NCI-H187 treated with DMSO at 0.1 percent for 48 hours (cell line): ENCODE measurements at regions not wholly inside any gene's neighbourhood (a gene's known extent, or its start where the extent isn't known, plus 50 kb on each side); places are given as distances from the start of the nearest gene placed in this dataset.
A peak's percentile ranks its signal among the peaks of the same experiment; 100 is the strongest.

Experiments
- DNase-seq: peaks from one replicate; lab custom pipeline; 2025; lab: John Stamatoyannopoulos, UW

- peak; percentile 11 for DNase-seq
These were observed 546.6 kb downstream of the CD83 start for GRCh38 chr6:14664112-14664601.

DNA sequence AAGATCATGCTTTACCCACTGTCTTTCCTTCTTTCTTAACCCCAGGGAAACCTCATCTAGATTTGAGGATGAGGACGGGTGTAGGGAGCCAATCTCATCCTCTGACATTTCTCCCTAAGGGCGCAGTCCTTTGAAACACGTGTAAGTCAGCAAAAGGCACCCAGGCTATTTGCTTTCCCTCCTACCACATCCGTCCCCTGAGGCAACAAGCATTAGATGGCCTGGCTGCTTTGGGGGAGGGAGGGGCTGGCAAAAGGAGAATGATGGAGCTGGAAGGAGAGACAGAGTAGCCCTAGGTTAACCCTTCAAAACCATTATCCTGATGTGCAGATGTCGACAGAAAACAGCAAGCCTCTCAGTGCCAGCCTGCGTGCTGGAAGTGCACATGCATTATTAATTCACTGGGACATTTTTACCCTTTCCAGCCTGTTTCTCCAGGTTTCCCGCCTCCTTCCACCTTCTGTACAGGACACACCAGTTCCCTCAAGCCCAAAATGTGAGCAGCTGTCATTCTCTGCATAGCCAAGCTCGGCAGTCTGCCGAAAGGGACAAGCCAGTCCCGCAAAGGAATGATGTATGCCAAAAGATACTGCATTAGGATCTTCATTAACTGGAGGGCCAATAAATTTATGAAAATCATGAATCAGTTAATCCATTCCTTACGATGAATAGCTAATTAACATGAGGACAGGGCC, 547.2 kb downstream of the CD83 start:
- DNase-seq: no peak

DNA sequence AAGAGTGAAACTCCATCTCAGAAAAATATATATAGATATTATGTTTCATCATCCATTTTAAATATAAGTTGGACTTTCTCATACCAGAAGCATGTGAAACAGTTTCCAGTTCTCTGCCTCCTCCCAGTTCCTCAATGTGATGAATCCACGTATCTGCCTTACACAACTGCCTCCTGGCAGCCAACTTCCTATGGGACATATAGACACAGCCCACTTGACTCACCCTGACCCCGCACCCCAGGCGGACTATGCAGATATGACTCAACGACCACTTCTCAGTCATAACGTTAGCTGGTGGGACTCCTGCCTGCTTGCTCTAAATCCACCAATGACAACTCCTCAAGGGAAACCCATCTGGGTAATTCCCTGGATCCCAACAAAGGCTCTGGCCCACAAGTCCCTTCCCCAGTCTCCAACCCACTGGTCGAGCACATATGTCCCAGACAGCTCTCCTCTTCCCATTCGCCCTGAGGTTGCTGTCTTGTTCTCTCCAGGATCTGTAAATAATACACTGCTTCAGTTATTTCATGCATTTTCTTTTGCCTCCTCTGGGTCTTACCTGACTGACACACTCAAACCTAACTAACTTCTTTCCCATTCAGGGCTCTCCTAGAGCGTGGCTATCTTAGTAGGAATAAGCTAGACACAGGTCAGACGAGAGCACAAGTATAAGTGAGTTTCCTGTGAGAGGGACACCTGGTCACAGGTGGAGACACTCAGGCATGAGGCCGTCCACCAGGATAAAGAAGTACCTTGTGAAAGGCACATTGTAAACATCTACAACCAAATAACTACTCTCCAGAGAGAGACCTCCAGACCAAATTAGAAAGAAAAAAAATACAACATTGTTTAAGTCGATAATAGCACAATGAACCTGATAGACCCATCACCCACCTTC, 548.5 kb downstream of the CD83 start:
- DNase-seq: no peak

GRCh38 chr6:14670806-14671205, 553.2 kb downstream of the CD83 start:
- DNase-seq: no peak

GRCh38 chr6:14671261-14671681, 553.7 kb downstream of the CD83 start:
- no peak for DNase-seq

GRCh38 chr6:14671937-14672336, 554.4 kb downstream of the CD83 start:
- DNase-seq: no peak

DNA sequence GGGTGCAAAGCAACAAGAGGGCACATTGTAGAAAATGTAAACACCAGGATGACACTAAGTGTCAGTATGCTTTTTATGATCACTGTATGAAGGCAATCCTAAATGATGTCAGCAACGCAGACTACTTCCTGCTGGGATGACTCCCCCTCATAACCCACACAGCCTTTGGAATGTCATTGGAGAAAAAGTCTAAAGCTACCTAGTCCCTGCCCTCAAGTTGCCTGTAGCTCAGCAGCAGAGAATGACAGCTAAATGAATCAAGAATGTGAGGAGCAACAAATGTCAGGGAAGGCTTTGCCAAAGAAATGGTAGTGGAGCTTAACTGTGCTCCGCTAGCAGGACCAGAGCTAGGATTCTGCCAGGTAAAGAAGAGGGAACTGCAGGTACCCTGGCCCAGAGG, 555.6 kb downstream of the CD83 start:
- DNase-seq: no peak

DNA sequence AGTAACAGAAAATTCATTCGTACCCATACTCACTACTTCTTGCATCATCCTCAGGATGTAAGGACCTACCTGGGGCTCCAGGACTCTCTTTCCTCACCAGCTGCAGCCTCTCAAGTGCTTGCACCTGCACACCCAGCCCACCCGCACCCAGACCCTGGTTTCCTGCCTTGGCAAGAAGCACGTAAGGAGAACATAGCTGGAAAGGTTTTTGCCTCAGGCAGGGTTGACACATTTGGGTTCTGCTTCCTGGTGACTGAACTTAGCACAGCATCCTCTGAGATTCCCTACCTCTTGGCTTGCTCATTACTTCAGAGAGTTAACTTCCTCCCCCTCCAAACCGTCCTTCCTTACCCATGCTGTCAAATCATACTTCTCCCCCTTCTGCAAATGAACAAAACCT, 556.9 kb downstream of the CD83 start:
- DNase-seq: no peak

- DNase-seq: no peak
These were observed 557.5 kb downstream of the CD83 start for GRCh38 chr6:14674867-14675648.

DNA sequence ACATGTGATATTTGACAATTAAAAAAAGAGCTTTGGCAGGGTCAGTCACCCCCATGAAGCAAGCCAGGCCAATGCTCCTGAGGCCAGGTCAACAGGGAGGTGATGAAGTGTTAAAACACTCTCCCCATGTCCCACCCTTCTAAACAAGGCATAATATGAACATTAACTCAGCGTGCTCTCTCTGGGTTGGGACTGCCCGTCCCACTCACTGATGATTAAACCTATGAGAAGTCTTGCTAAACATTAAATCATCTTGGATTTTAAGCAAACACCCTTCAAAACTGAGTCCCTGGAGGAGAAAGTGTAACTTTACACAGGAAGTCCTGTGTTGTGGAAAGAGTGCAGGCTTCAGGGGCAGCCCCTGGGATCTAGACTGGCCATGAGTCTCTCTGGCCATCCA, 558.5 kb downstream of the CD83 start:
- DNase-seq: no peak

DNA sequence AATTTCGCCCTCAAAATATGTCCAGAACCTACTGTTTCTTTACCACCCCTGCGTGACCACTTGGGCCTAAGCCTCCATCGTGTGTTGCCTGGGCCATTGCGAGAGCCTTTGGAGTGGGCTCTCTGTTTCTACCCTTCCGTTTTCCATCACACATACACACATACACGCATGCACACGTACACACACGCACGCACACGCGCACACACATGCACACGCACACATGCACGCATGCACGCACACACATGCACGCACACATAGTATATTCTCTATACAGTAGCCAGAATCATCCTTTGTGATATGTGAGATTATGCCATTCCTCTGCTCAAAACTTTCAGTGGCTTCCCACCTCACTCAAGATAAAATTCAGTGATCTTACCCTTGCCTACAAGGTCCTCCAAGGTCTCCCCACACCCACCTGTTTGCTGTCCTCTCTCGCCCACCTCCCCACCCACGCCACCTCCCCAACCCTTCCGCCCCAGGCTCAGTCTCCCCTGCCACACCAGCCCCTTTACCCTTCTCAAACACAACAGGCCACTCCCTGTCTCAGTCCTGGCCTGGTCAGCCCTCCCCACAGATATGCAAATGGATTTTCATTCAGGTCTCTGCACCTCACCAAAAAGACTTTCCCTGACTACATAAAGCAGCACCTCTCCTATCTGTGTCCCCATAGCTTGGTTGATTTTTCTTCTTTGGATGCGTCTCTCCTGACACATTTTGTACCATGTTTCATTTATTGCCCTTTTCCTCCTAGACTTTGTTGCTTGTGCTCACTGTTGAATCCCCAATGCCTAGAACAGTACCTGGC, 559.6 kb downstream of the CD83 start:
- DNase-seq: no peak

GRCh38 chr6:14681699-14682487, 564.0 kb upstream of the JARID2 start:
- DNase-seq: no peak

- DNase-seq: no peak
These were observed 563.1 kb upstream of the JARID2 start for GRCh38 chr6:14682812-14683211.

GRCh38 chr6:14689639-14690038, 556.2 kb upstream of the JARID2 start:
- DNase-seq: no peak

GRCh38 chr6:14690120-14691056, 555.5 kb upstream of the JARID2 start:
- no peak for DNase-seq

DNA sequence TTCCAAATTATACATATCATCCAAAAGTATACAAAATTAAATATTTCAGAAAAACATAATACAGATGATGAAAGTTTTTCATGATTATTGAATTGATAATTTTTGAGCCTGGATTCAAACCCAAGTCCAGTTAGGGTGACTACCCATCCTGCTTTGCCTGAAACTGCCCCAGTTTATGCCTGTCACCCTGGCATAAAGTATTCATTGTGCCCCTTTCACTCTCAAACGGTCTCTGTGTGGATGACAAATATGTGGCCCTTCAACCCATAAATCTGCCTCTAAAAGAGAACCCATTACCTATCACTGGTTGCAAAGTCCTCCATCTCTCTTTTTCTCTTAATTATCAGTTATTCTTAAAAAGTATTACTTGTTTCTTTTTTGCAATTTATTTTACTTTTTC, 553.7 kb upstream of the JARID2 start:
- no peak for DNase-seq

GRCh38 chr6:14693301-14694192, 552.3 kb upstream of the JARID2 start:
- DNase-seq: no peak

DNA sequence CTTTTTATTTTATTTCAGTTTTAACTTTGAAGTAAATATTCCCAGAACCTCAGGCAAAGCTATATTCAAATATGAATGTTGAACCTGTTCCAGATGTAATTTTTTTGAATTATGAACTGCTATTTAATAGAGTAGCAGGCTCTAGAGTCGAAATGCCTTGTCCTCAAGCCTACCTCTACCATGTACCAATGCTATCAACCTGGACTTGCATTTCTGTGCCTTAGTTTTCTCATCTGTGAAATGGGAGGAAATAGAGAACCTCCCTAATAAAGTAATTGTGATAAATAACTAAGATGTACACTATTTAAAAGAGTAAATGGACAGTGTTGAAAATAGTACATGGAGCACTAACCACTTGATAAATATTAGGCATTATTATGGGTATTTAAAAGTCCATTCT, 551.6 kb upstream of the JARID2 start:
- no peak for DNase-seq

DNA sequence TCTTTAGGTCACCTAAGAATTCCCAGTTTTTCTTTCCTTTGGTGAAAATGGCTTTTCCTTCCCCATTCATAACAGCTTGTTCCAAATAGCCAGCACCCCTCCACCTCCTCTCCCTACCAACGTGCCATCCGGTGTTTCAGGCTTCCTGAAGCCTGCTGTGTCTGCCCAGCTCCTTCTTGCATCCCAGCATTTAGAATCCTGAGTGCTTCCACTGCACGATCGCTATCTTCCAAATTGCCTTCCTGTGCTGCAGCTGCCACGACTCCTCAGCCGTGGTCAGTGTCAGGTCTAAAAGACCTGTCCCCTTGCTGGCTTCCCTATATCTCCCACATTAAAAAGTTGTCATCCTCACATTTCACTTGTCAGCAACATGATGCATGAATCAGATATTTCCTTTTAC, 550.3 kb upstream of the JARID2 start:
- no peak for DNase-seq
